Body of pancreas (tissue), 4 donors: ENCODE measurements at regions not wholly inside any gene's neighbourhood (a gene's known extent, or its start where the extent isn't known, plus 50 kb on each side); places are given as distances from the start of the nearest gene placed in this dataset.

Experiments used
- CTCF ChIP-seq, 7 experiments: fragments of 450-650 bp in 4 of 7; fragments of 200-600 bp in 3 of 7; sonication (generic) in 3 of 7; IDR thresholded peaks; one replicate each; pipeline ENCODE4 v1.5.1; 2016 to 2019; ENCODE audit warnings: antibody characterized with exemption in 7 of 7
- POLR2A ChIP-seq, 3 donors: fragments of 450-650 bp; IDR thresholded peaks; one replicate each; pipeline ENCODE4 v1.6.1; 2016; ENCODE audit warnings: antibody characterized with exemption in 3 of 3, mild to moderate bottlenecking in 2 of 3

DNA sequence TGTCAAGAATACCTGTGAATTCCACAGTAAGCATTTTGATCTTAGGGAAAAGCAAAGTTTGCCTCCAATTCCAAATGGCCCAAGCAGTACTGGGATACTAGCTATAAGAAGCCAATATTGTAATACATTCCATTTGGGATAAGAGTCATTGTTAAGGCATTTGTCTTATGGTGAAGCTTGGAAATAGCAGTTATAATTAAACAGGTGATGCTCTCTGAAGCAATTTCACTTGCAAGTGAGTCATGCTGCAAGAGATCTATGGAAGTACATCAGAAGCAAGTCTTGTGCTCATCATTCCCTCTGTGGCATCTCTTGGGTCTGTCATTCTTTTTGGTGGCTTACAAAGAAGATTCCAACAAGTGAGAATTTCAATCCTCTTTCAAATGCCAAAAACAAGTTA, 386.4 kb upstream of the RPS6KA3 start:
- no peak for TF ChIP-seq POLR2A (IDR thresholded peaks at IDR 0.05)
- no peak for TF ChIP-seq CTCF (IDR thresholded peaks at IDR 0.05)
